Neural cell (in vitro differentiated cells): ENCODE measurements at regions not wholly inside any gene's neighbourhood (a gene's known extent, or its start where the extent isn't known, plus 50 kb on each side); places are given as distances from the start of the nearest gene placed in this dataset.

ENCODE experiments used
- EP300 ChIP-seq: fragments of 450-650 bp; conservative IDR thresholded peaks from 2 replicates; pipeline ENCODE4 v1.6.1; 2014; ENCODE audit warnings: antibody characterized with exemption, mild to moderate bottlenecking, moderate library complexity; ENCODE audit not compliant: poor library complexity, severe bottlenecking
- EZH2 ChIP-seq: fragments of 200-600, 300-800 bp; shearing (Covaris generic), sonication (generic); IDR thresholded peaks from 2 replicates; pipeline ENCODE4 v1.6.1; 2014; ENCODE audit warnings: antibody characterized with exemption, low read length, borderline replicate concordance, mild to moderate bottlenecking; ENCODE audit not compliant: insufficient read depth, poor library complexity, severe bottlenecking
- MXI1 ChIP-seq: fragments of 450-650 bp; conservative IDR thresholded peaks from 2 replicates; pipeline ENCODE4 v1.6.1; 2014; ENCODE audit warnings: antibody characterized with exemption, mild to moderate bottlenecking; ENCODE audit not compliant: poor library complexity, severe bottlenecking
- POLR2AphosphoS5 ChIP-seq: IDR thresholded peaks from 2 replicates; pipeline ENCODE4 v1.6.1; 2012
- RAD21 ChIP-seq: fragments of 450-650 bp; conservative IDR thresholded peaks from 2 replicates; pipeline ENCODE4 v1.6.1; 2014; ENCODE audit warnings: antibody characterized with exemption, mild to moderate bottlenecking, moderate library complexity
- SMC3 ChIP-seq: fragments of 450-650 bp; conservative IDR thresholded peaks from 2 replicates; pipeline ENCODE4 v1.6.1; 2014; ENCODE audit warnings: antibody characterized with exemption, mild to moderate bottlenecking, moderate library complexity; ENCODE audit not compliant: poor library complexity
- TAF1 ChIP-seq: IDR thresholded peaks from 2 replicates; pipeline ENCODE4 v1.6.1; 2012; ENCODE audit warnings: low read depth
- TF ChIP-seq, protein P1 (sequence below): fragments of 450-650 bp; IDR thresholded peaks from 2 replicates; pipeline ENCODE4 v1.5.1; 2014; ENCODE audit warnings: antibody characterized with exemption, mild to moderate bottlenecking, moderate library complexity; ENCODE audit not compliant: poor library complexity, severe bottlenecking
- TF ChIP-seq, protein P2 (sequence below): IDR thresholded peaks from 2 replicates; pipeline ENCODE4 v1.6.1; 2012; ENCODE audit warnings: borderline replicate concordance

DNA sequence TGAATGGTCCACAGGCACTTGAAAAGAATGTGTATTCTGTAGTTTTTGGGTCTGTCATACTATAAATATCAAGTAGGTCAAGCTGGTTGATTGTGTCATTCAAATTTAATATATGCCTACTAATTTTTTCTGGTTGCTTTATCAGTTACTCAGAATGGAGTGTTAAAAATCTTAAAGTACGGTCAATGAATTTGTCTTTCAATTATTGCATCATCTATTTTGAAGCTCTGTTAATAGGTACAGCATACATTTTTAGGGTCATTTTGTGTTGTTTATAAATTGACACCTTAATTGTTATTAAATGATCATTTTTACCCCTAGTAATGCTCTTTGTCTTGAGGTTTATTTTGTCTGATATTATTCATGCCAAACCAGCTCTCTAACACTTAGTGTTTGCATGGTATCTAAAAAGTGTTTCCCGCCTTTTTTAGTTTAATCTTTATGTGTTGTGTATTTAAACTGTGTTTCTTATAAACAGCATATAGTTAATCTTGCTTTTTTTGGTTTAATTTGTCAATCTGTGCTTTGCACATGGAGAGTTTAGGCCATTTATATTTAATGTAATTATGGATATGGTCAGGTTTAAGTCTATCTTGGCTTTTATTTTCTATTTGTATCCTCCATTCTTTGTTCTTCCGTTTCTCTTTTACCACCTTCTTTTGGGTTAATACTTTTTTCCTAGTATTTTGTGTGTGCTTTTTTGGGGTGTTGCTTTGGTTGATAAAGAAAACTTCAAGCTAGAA lies 204.9 kb upstream of the EEF2KMT start:
- TF ChIP-seq EZH2, result no peak
- TF ChIP-seq, protein P1, sequence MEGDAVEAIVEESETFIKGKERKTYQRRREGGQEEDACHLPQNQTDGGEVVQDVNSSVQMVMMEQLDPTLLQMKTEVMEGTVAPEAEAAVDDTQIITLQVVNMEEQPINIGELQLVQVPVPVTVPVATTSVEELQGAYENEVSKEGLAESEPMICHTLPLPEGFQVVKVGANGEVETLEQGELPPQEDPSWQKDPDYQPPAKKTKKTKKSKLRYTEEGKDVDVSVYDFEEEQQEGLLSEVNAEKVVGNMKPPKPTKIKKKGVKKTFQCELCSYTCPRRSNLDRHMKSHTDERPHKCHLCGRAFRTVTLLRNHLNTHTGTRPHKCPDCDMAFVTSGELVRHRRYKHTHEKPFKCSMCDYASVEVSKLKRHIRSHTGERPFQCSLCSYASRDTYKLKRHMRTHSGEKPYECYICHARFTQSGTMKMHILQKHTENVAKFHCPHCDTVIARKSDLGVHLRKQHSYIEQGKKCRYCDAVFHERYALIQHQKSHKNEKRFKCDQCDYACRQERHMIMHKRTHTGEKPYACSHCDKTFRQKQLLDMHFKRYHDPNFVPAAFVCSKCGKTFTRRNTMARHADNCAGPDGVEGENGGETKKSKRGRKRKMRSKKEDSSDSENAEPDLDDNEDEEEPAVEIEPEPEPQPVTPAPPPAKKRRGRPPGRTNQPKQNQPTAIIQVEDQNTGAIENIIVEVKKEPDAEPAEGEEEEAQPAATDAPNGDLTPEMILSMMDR, result no peak
- TF ChIP-seq, protein P2, sequence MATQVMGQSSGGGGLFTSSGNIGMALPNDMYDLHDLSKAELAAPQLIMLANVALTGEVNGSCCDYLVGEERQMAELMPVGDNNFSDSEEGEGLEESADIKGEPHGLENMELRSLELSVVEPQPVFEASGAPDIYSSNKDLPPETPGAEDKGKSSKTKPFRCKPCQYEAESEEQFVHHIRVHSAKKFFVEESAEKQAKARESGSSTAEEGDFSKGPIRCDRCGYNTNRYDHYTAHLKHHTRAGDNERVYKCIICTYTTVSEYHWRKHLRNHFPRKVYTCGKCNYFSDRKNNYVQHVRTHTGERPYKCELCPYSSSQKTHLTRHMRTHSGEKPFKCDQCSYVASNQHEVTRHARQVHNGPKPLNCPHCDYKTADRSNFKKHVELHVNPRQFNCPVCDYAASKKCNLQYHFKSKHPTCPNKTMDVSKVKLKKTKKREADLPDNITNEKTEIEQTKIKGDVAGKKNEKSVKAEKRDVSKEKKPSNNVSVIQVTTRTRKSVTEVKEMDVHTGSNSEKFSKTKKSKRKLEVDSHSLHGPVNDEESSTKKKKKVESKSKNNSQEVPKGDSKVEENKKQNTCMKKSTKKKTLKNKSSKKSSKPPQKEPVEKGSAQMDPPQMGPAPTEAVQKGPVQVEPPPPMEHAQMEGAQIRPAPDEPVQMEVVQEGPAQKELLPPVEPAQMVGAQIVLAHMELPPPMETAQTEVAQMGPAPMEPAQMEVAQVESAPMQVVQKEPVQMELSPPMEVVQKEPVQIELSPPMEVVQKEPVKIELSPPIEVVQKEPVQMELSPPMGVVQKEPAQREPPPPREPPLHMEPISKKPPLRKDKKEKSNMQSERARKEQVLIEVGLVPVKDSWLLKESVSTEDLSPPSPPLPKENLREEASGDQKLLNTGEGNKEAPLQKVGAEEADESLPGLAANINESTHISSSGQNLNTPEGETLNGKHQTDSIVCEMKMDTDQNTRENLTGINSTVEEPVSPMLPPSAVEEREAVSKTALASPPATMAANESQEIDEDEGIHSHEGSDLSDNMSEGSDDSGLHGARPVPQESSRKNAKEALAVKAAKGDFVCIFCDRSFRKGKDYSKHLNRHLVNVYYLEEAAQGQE, result no peak
- no peak for TF ChIP-seq TAF1
- TF ChIP-seq RAD21, result no peak
- TF ChIP-seq MXI1, result no peak
- TF ChIP-seq SMC3, result no peak
- TF ChIP-seq POLR2AphosphoS5, result no peak
- no peak for TF ChIP-seq EP300
